HG02852 (cell line): ENCODE measurements at regions not wholly inside any gene's neighbourhood (a gene's known extent, or its start where the extent isn't known, plus 50 kb on each side); places are given as distances from the start of the nearest gene placed in this dataset.

ENCODE experiments used
- ATAC-seq: cut with Tn5 transposase; IDR thresholded peaks from one replicate; pipeline ENCODE4 v1.9.1; 2021; ENCODE audit warnings: mild to moderate bottlenecking, moderate library complexity; ENCODE audit not compliant: unreplicated experiment

GRCh38 chr17:79232957-79233356 lies 158.3 kb downstream of the ENGASE start:
- ATAC-seq: no peak

GRCh38 chr17:79231766-79232287 lies 157.2 kb downstream of the ENGASE start:
- no peak for ATAC-seq

GRCh38 chr17:79230576-79230975 lies 156.0 kb downstream of the ENGASE start:
- ATAC-seq: no peak

GRCh38 chr17:79226037-79226436 lies 151.4 kb downstream of the ENGASE start:
- ATAC-seq: no peak

- no peak for ATAC-seq
Observed at GRCh38 chr17:79224903-79225302, 150.3 kb downstream of the ENGASE start.

- no peak for ATAC-seq
Observed at GRCh38 chr17:79224476-79224875, 149.9 kb downstream of the ENGASE start.

GRCh38 chr17:79223953-79224352 lies 149.3 kb downstream of the ENGASE start:
- no peak for ATAC-seq

- no peak for ATAC-seq
Observed at GRCh38 chr17:79223471-79223870, 148.8 kb downstream of the ENGASE start.

- no peak for ATAC-seq
Observed at GRCh38 chr17:79221597-79221996, 147.0 kb downstream of the ENGASE start.

- ATAC-seq: no peak
Observed at GRCh38 chr17:79220713-79221291, 146.2 kb downstream of the ENGASE start.

GRCh38 chr17:79220201-79220712 lies 145.6 kb downstream of the ENGASE start:
- no peak for ATAC-seq

- no peak for ATAC-seq
Observed at GRCh38 chr17:79219208-79219935, 144.7 kb downstream of the ENGASE start.

- ATAC-seq: no peak
Observed at GRCh38 chr17:79218825-79219200, 144.2 kb downstream of the ENGASE start.

- no peak for ATAC-seq
Observed at GRCh38 chr17:79218175-79218824, 143.7 kb downstream of the ENGASE start.

GRCh38 chr17:79217473-79218135 lies 143.0 kb downstream of the ENGASE start:
- ATAC-seq: no peak

GRCh38 chr17:79216826-79217225 lies 142.2 kb downstream of the ENGASE start:
- no peak for ATAC-seq

GRCh38 chr17:79216391-79216790 lies 141.8 kb downstream of the ENGASE start:
- ATAC-seq: no peak

GRCh38 chr17:79215631-79216030 lies 141.0 kb downstream of the ENGASE start:
- ATAC-seq: no peak

GRCh38 chr17:79214940-79215604 lies 140.4 kb downstream of the ENGASE start:
- no peak for ATAC-seq

- no peak for ATAC-seq
Observed at GRCh38 chr17:79214459-79214858, 139.8 kb downstream of the ENGASE start.

- ATAC-seq: no peak
Observed at GRCh38 chr17:79213305-79213704, 138.7 kb downstream of the ENGASE start.
